ENCODE measurements at regions not wholly inside any gene's neighbourhood (a gene's known extent, or its start where the extent isn't known, plus 50 kb on each side); places are given as distances from the start of the nearest gene placed in this dataset.

DNA sequence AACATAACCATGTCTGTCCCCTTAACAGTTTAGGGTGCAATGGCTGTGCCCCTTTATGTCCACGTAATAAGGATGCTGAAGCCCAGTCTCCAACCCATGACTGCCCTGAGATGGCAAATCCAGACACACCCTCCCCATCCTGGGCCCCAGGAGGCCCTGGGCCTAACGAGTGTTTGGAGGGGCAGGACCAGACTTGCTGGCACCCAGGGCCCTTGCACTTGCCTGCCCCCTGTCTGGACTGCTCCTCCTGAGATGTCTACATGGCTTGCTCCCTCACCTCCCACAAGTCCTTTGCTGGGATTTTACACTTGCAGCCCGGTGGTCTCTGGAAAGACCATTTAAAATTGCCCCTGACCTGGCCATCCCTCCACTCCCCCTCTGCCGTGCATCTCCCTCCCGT lies 132.2 kb upstream of the NECTIN1 start:
- WGBS, 2 donors = 42 to 49% methylated on average over 5 of the region's 5 CpGs
- peaks cover 4 to 31% of the 10 kb centered on the region in 2 donors for H3K4me1 ChIP-seq (ENCODE audit: control insufficient read depth in 2 of 2, insufficient read depth in 2 of 2, low read length in 1 of 2)
- H3K4me3 ChIP-seq (ENCODE audit: low read depth in 1 of 2, low read length in 2 of 2) = no peak overlapping the region
- H3K9me3 ChIP-seq (ENCODE audit: control insufficient read depth in 2 of 2, insufficient read depth in 1 of 2, low read depth in 1 of 2, low read length in 1 of 2) = no peaks in the 10 kb centered on the region
- no peaks in the 10 kb centered on the region for H3K36me3 ChIP-seq (ENCODE audit: control insufficient read depth in 2 of 2, insufficient read depth in 2 of 2, low read length in 1 of 2)
- peak overlapping the region in 1 of 2 donors; percentile 5 for H3K27ac ChIP-seq (ENCODE audit: low read depth in 2 of 2, low read length in 1 of 2)
- no peaks in the 10 kb centered on the region for H3K27me3 ChIP-seq (ENCODE audit: control insufficient read depth in 1 of 2, insufficient read depth in 2 of 2, low read length in 2 of 2)

DNA sequence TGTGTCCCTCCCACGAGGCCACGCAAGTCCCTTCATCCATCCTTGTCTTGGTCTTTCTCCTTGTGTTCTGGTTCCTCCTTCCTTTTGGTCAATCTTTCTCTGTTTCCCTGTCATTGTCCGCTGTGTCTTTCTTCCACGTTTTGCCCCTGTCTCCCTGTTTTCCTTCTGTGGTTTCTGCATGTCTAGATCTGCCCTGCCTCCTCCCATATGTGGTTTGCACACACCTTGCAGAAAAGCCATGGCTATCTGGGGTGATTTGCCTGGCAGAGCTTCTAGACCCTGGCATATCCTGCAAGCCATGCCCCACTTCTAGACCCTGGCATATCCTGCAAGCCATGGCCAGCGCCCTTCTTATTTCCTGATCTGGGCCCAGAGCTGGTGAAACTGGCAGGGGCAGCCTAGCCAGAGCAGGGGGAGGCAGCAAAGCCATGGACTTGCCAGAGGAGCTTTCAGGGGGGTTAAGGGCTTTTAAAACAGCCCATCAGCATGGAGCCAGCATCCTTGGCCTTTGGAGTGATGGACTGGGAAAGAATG lies 131.6 kb upstream of the NECTIN1 start:
- Histone ChIP-seq H3K4me1 (ENCODE audit: control insufficient read depth in 2 of 2, insufficient read depth in 2 of 2, low read length in 1 of 2) (peaks cover 4 to 31% of the 10 kb centered on the region in 2 donors), H3K4me3 (ENCODE audit: low read depth in 1 of 2, low read length in 2 of 2) (no peak overlapping the region), H3K27ac (ENCODE audit: low read depth in 2 of 2, low read length in 1 of 2) (peak overlapping the region in 1 of 2 donors; percentile 32), H3K36me3 (ENCODE audit: control insufficient read depth in 2 of 2, insufficient read depth in 2 of 2, low read length in 1 of 2) (no peaks in the 10 kb centered on the region), H3K9me3 (ENCODE audit: control insufficient read depth in 2 of 2, insufficient read depth in 1 of 2, low read depth in 1 of 2, low read length in 1 of 2) (no peaks in the 10 kb centered on the region), H3K27me3 (ENCODE audit: control insufficient read depth in 1 of 2, insufficient read depth in 2 of 2, low read length in 2 of 2) (no peaks in the 10 kb centered on the region)
- 57 to 65% methylated on average over 5 of the region's 5 CpGs for WGBS, 2 donors

DNA sequence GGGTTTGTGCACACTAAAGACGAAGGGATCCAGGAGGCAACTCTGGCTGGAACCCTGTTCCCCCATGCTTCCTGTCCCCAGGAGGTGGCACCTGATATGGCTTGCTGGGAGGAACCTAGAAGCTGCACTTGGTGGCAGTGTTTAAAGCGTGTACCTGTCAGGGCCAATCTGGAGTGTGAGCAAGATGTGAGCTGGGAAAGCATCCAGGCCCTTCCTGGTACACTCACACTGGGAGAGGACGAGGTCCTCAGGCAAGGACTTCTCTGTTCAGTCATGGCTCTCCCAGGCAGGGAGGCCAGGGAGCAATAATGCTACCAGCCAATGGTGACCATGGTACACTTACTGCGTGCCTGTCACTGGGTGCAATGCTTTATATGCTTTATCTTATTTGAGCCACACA lies 130.7 kb upstream of the NECTIN1 start:
- H3K4me3 ChIP-seq (ENCODE audit: low read depth in 1 of 2, low read length in 2 of 2) = no peak overlapping the region
- peaks cover 4 to 27% of the 10 kb centered on the region in 2 donors for H3K4me1 ChIP-seq (ENCODE audit: control insufficient read depth in 2 of 2, insufficient read depth in 2 of 2, low read length in 1 of 2)
- no peak overlapping the region for H3K27ac ChIP-seq (ENCODE audit: low read depth in 2 of 2, low read length in 1 of 2)
- 60 to 68% methylated on average over 4 of the region's 4 CpGs for WGBS, 2 donors
- H3K27me3 ChIP-seq (ENCODE audit: control insufficient read depth in 1 of 2, insufficient read depth in 2 of 2, low read length in 2 of 2) = no peaks in the 10 kb centered on the region
- H3K9me3 ChIP-seq (ENCODE audit: control insufficient read depth in 2 of 2, insufficient read depth in 1 of 2, low read depth in 1 of 2, low read length in 1 of 2) = no peaks in the 10 kb centered on the region
- no peaks in the 10 kb centered on the region for H3K36me3 ChIP-seq (ENCODE audit: control insufficient read depth in 2 of 2, insufficient read depth in 2 of 2, low read length in 1 of 2)

DNA sequence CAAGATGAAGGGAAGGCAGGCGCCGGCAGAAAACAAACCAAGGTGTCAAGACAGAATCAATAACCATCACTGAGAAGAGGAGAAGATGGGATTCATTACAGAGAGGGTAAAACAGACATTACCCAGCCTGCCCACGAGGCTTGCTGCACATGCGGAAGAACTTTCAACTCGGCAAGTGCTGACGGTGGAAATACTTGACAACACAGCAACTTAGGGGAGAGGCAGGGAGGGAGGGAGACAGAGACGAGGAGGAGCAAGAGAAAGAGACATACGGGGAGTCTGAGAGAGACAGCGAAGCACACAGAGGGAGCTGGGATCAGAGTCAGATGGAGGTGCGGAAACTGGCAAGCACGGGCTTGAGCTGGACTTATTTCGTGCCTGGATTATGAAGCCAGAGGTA lies 129.3 kb upstream of the NECTIN1 start:
- H3K4me1 ChIP-seq (ENCODE audit: control insufficient read depth in 2 of 2, insufficient read depth in 2 of 2, low read length in 1 of 2) = peaks cover 4 to 23% of the 10 kb centered on the region in 2 donors
- no peak overlapping the region for H3K4me3 ChIP-seq (ENCODE audit: low read depth in 1 of 2, low read length in 2 of 2)
- H3K27ac ChIP-seq (ENCODE audit: low read depth in 2 of 2, low read length in 1 of 2) = no peak overlapping the region
- H3K36me3 ChIP-seq (ENCODE audit: control insufficient read depth in 2 of 2, insufficient read depth in 2 of 2, low read length in 1 of 2) = no peaks in the 10 kb centered on the region
- H3K9me3 ChIP-seq (ENCODE audit: control insufficient read depth in 2 of 2, insufficient read depth in 1 of 2, low read depth in 1 of 2, low read length in 1 of 2) = no peaks in the 10 kb centered on the region
- 40 to 50% methylated on average over 12 of the region's 12 CpGs for WGBS, 2 donors
- H3K27me3 ChIP-seq (ENCODE audit: control insufficient read depth in 1 of 2, insufficient read depth in 2 of 2, low read length in 2 of 2) = no peaks in the 10 kb centered on the region

DNA sequence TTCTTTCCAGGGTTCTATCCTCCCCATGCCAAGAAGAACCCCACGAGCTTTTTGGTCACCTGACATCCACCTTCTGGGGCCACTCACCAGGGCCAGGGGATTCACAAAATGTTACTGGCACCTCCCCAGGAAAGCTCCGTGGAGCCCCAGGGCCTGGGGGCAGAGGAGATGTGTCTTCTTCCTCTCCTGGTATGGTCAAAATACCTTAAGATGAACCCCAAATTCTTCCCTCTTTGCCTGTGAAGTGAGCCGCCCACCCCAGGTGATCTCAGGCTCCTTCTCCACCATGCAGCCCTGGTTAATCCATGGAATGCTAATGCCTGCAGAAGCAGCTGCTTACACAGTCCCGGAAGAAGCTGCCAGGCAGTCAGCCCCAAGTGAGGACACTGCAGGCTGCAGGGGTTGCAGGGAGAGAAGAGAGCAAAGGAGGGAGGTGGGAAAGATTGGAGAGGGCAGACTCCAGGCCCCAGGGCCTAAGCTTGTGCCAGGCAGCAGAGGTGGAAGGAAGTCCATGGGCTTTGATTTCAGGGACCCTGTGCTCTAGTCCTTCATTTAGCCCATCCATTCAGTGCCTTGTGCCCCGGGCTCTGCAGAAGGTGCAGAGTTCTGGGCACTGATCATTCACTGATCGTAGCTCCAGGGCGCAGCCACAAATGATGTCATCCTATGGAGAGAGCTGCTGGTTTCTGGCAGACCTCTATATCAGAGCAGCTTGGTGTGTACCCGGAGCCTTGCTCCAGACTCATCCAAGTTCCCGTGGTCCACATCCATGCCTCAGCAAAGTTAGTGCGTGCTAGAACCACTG lies 127.9 kb upstream of the NECTIN1 start:
- WGBS, 2 donors = 60 to 79% methylated on average over 10 of the region's 10 CpGs
- Histone ChIP-seq H3K27me3 (ENCODE audit: control insufficient read depth in 1 of 2, insufficient read depth in 2 of 2, low read length in 2 of 2) (no peaks in the 10 kb centered on the region), H3K4me1 (ENCODE audit: control insufficient read depth in 2 of 2, insufficient read depth in 2 of 2, low read length in 1 of 2) (peaks cover 4 to 23% of the 10 kb centered on the region in 2 donors), H3K36me3 (ENCODE audit: control insufficient read depth in 2 of 2, insufficient read depth in 2 of 2, low read length in 1 of 2) (no peaks in the 10 kb centered on the region), H3K4me3 (ENCODE audit: low read depth in 1 of 2, low read length in 2 of 2) (no peak overlapping the region), H3K9me3 (ENCODE audit: control insufficient read depth in 2 of 2, insufficient read depth in 1 of 2, low read depth in 1 of 2, low read length in 1 of 2) (no peaks in the 10 kb centered on the region), H3K27ac (ENCODE audit: low read depth in 2 of 2, low read length in 1 of 2) (no peak overlapping the region)

DNA sequence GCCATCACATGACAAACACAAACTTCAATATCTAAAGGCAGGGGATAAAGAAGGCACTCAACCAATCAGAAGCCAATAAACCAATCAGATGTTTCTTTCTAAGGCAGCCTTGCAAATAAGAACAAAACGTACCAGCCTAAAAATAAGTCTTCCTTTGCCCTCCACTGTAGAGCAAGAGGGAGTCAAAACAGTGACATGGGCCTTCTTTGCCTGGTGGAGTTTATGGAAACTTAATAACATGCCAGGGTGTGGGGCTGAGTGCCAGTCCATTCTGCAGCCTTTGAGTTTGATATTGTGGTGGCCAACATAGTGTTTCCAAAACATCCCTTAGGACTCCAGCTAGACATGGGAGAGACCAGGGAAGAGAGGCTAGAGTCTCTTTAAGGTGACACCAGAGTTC lies 126.1 kb upstream of the NECTIN1 start:
- no peaks in the 10 kb centered on the region for H3K36me3 ChIP-seq (ENCODE audit: control insufficient read depth in 2 of 2, insufficient read depth in 2 of 2, low read length in 1 of 2)
- peaks cover 4 to 11% of the 10 kb centered on the region in 2 donors for H3K4me1 ChIP-seq (ENCODE audit: control insufficient read depth in 2 of 2, insufficient read depth in 2 of 2, low read length in 1 of 2)
- 33 to 43% methylated on average over 1 of the region's 1 CpG for WGBS, 2 donors
- no peaks in the 10 kb centered on the region for H3K27me3 ChIP-seq (ENCODE audit: control insufficient read depth in 1 of 2, insufficient read depth in 2 of 2, low read length in 2 of 2)
- no peak overlapping the region for H3K4me3 ChIP-seq (ENCODE audit: low read depth in 1 of 2, low read length in 2 of 2)
- H3K9me3 ChIP-seq (ENCODE audit: control insufficient read depth in 2 of 2, insufficient read depth in 1 of 2, low read depth in 1 of 2, low read length in 1 of 2) = no peaks in the 10 kb centered on the region
- H3K27ac ChIP-seq (ENCODE audit: low read depth in 2 of 2, low read length in 1 of 2) = no peak overlapping the region

DNA sequence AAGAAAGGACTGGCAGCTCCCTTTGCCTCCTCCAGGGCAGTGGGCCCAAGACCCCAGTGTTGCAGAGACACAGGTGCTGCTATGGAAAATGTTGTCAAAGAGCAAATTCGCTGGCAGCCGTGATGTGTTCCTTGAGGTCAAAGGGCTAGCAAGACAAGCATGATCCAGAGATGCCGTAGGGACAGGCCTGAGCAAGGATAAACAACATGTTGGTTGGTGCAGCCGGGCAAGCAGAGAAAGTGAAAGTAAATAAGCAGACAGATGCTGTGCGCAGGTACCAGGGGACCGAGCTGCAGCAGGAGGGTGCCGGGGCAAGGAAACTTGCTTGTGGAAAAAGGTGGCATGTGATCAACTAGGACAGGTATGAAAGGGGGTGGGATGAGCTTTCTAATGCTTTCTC lies 125.5 kb upstream of the NECTIN1 start:
- H3K4me3 ChIP-seq (ENCODE audit: low read depth in 1 of 2, low read length in 2 of 2) = no peak overlapping the region
- H3K9me3 ChIP-seq (ENCODE audit: control insufficient read depth in 2 of 2, insufficient read depth in 1 of 2, low read depth in 1 of 2, low read length in 1 of 2) = no peaks in the 10 kb centered on the region
- no peak overlapping the region for H3K27ac ChIP-seq (ENCODE audit: low read depth in 2 of 2, low read length in 1 of 2)
- 42 to 44% methylated on average over 7 of the region's 7 CpGs for WGBS, 2 donors
- H3K36me3 ChIP-seq (ENCODE audit: control insufficient read depth in 2 of 2, insufficient read depth in 2 of 2, low read length in 1 of 2) = no peaks in the 10 kb centered on the region
- H3K4me1 ChIP-seq (ENCODE audit: control insufficient read depth in 2 of 2, insufficient read depth in 2 of 2, low read length in 1 of 2) = peaks cover 1 to 9% of the 10 kb centered on the region in 2 donors
- no peaks in the 10 kb centered on the region for H3K27me3 ChIP-seq (ENCODE audit: control insufficient read depth in 1 of 2, insufficient read depth in 2 of 2, low read length in 2 of 2)

DNA sequence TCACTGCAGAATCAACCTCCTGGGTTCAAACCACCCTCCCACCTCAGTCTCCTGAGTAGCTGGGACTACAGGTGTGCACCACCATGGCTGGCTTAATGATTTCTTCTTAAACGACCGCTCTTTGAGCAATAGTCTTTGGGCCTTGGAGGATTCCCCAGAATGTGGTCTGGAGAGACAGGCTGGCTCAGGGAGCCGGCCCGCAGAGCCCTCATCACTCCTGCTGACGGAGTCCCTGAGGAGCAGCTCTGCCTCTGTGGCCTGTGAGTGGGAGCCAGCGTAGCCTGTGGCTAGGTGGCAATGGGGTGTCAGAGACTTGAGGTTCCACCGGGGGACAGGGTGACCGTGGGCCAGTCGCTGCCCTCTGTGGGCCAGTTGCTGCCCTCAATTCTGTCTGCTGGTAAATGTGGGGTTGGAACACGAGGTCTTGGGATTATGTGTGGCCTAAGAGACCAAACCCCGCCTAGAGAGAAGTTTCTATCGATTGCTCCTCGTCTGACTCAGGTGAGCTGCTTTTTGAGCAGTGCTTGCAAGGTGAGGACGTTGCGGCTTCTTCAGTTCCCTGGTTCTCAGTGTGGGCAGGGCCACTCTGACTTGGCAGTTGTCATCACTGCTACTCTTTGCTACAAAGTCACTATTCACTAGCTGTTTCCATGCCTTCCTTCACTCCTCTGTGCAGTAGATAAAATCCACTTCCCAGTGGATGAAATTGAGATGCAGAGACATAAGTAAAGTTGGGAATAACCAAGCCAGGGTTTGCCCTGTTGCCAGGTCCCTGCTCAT lies 124.8 kb upstream of the NECTIN1 start:
- H3K27ac ChIP-seq (ENCODE audit: low read depth in 2 of 2, low read length in 1 of 2) = no peak overlapping the region
- H3K9me3 ChIP-seq (ENCODE audit: control insufficient read depth in 2 of 2, insufficient read depth in 1 of 2, low read depth in 1 of 2, low read length in 1 of 2) = no peaks in the 10 kb centered on the region
- 86 to 88% methylated on average over 15 of the region's 15 CpGs for WGBS, 2 donors
- no peaks in the 10 kb centered on the region for H3K36me3 ChIP-seq (ENCODE audit: control insufficient read depth in 2 of 2, insufficient read depth in 2 of 2, low read length in 1 of 2)
- peaks cover 0 to 1% of the 10 kb centered on the region in 2 donors for H3K4me1 ChIP-seq (ENCODE audit: control insufficient read depth in 2 of 2, insufficient read depth in 2 of 2, low read length in 1 of 2)
- H3K4me3 ChIP-seq (ENCODE audit: low read depth in 1 of 2, low read length in 2 of 2) = no peak overlapping the region
- no peaks in the 10 kb centered on the region for H3K27me3 ChIP-seq (ENCODE audit: control insufficient read depth in 1 of 2, insufficient read depth in 2 of 2, low read length in 2 of 2)

DNA sequence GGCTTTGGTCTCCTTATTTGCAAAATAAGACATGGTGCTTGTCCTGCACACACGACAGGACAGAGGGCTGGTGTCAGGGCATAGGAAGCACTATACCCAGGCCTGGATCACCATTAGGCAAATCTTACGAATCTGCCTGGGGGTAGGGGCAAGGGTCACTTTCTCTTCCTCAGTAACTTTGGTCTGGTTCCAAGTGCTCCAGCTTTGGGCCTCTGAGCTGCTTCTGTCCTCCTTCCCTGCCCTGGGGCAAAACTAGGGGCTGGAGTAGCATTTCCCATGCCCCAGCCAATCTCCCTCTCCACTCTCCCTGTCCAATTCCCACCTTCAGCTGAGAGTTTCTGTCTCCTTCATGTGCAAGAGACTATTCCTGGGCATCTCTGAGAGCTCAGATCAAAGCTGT lies 123.7 kb upstream of the NECTIN1 start:
- 73 to 74% methylated on average over 2 of the region's 2 CpGs for WGBS, 2 donors
- Histone ChIP-seq H3K9me3 (ENCODE audit: control insufficient read depth in 2 of 2, insufficient read depth in 1 of 2, low read depth in 1 of 2, low read length in 1 of 2) (no peaks in the 10 kb centered on the region), H3K27ac (ENCODE audit: low read depth in 2 of 2, low read length in 1 of 2) (no peak overlapping the region), H3K36me3 (ENCODE audit: control insufficient read depth in 2 of 2, insufficient read depth in 2 of 2, low read length in 1 of 2) (no peaks in the 10 kb centered on the region), H3K27me3 (ENCODE audit: control insufficient read depth in 1 of 2, insufficient read depth in 2 of 2, low read length in 2 of 2) (no peaks in the 10 kb centered on the region), H3K4me1 (ENCODE audit: control insufficient read depth in 2 of 2, insufficient read depth in 2 of 2, low read length in 1 of 2) (no peaks in the 10 kb centered on the region), H3K4me3 (ENCODE audit: low read depth in 1 of 2, low read length in 2 of 2) (no peak overlapping the region)
